ENCODE measurements at regions not wholly inside any gene's neighbourhood (a gene's known extent, or its start where the extent isn't known, plus 50 kb on each side); places are given as distances from the start of the nearest gene placed in this dataset.
A peak's percentile ranks its signal among the peaks of the same experiment; 100 is the strongest.
"Not testable (repeated sequence)": the region's sequence is repeated elsewhere in the genome, so short reads cannot be mapped to it uniquely, and the experiment has no call there.

- peak; percentile 44 for DNase-seq
These were observed 165.1 kb downstream of the PLK2 start for GRCh38 chr5:58294598-58295305.

GRCh38 chr5:58288275-58288674 lies 171.6 kb downstream of the PLK2 start:
- DNase-seq, result not testable (repeated sequence)

GRCh38 chr5:58286741-58287140 lies 173.1 kb downstream of the PLK2 start:
- no peak for DNase-seq

- no peak for DNase-seq
These were observed 174.0 kb downstream of the PLK2 start for GRCh38 chr5:58285900-58286299.

- no peak for DNase-seq
These were observed 175.0 kb downstream of the PLK2 start for GRCh38 chr5:58284886-58285285.

GRCh38 chr5:58281189-58281588 lies 178.7 kb downstream of the PLK2 start:
- no peak for DNase-seq

- no peak for DNase-seq
These were observed 180.6 kb downstream of the PLK2 start for GRCh38 chr5:58279259-58279658.

- no peak for DNase-seq
These were observed 183.5 kb downstream of the PLK2 start for GRCh38 chr5:58276431-58276830.

GRCh38 chr5:58275516-58275915 lies 184.4 kb downstream of the PLK2 start:
- no peak for DNase-seq

GRCh38 chr5:58274191-58274590 lies 185.7 kb downstream of the PLK2 start:
- DNase-seq, result no peak

GRCh38 chr5:58273711-58274110 lies 186.2 kb downstream of the PLK2 start:
- no peak for DNase-seq

GRCh38 chr5:58268268-58268667 lies 191.6 kb downstream of the PLK2 start:
- no peak for DNase-seq

- DNase-seq, result peak; percentile 20
These were observed 193.5 kb downstream of the PLK2 start for GRCh38 chr5:58266402-58266801.

GRCh38 chr5:58265246-58265930 lies 194.5 kb downstream of the PLK2 start:
- no peak for DNase-seq

GRCh38 chr5:58264276-58264675 lies 195.6 kb downstream of the PLK2 start:
- DNase-seq, result no peak

- no peak for DNase-seq
These were observed 196.6 kb downstream of the PLK2 start for GRCh38 chr5:58263296-58263695.

GRCh38 chr5:58262226-58262625 lies 197.7 kb downstream of the PLK2 start:
- DNase-seq, result no peak

GRCh38 chr5:58261605-58262004 lies 198.3 kb downstream of the PLK2 start:
- DNase-seq, result peak; percentile 27

GRCh38 chr5:58260243-58260642 lies 199.6 kb downstream of the PLK2 start:
- no peak for DNase-seq

GRCh38 chr5:58259685-58260152 lies 200.2 kb downstream of the PLK2 start:
- peak; percentile 99 for DNase-seq

- DNase-seq, result peak; percentile 46
These were observed 200.8 kb downstream of the PLK2 start for GRCh38 chr5:58258984-58259684.

- no peak for DNase-seq
These were observed 203.9 kb downstream of the PLK2 start for GRCh38 chr5:58255970-58256369.

- DNase-seq, result no peak
These were observed 204.5 kb downstream of the PLK2 start for GRCh38 chr5:58255386-58255785.

GRCh38 chr5:58248221-58248620 lies 211.7 kb downstream of the PLK2 start:
- DNase-seq, result no peak
